DMS 273 (cell line): ENCODE measurements at regions not wholly inside any gene's neighbourhood (a gene's known extent, or its start where the extent isn't known, plus 50 kb on each side); places are given as distances from the start of the nearest gene placed in this dataset.
"Not testable (repeated sequence)": the region's sequence is repeated elsewhere in the genome, so short reads cannot be mapped to it uniquely, and the experiment has no call there.

Experiments used
- DNase-seq: peaks from one replicate; lab custom pipeline; 2025; ENCODE audit not compliant: unreplicated experiment; lab: John Stamatoyannopoulos, UW

GRCh38 chr4:89506866-89507491 lies 199.4 kb upstream of the GPRIN3 start:
- DNase-seq: no peak

- DNase-seq: no peak
Measured at GRCh38 chr4:89502581-89502980, 195.0 kb upstream of the GPRIN3 start.

- DNase-seq: no peak
Measured at GRCh38 chr4:89497517-89498308, 190.1 kb upstream of the GPRIN3 start.

GRCh38 chr4:89496851-89497250 lies 189.3 kb upstream of the GPRIN3 start:
- DNase-seq: no peak

GRCh38 chr4:89493367-89493766 lies 185.8 kb upstream of the GPRIN3 start:
- no peak for DNase-seq

- DNase-seq: no peak
Measured at GRCh38 chr4:89492581-89493071, 185.0 kb upstream of the GPRIN3 start.

- DNase-seq: no peak
Measured at GRCh38 chr4:89491761-89492160, 184.2 kb upstream of the GPRIN3 start.

- DNase-seq: not testable (repeated sequence)
Measured at GRCh38 chr4:89489921-89490431, 182.4 kb upstream of the GPRIN3 start.

- DNase-seq: no peak
Measured at GRCh38 chr4:89489338-89489771, 181.8 kb upstream of the GPRIN3 start.

GRCh38 chr4:89488736-89489135 lies 181.1 kb upstream of the GPRIN3 start:
- no peak for DNase-seq

- DNase-seq: no peak
Measured at GRCh38 chr4:89486673-89487072, 179.1 kb upstream of the GPRIN3 start.

- peak; percentile 22 for DNase-seq
Measured at GRCh38 chr4:89486042-89486441, 178.4 kb upstream of the GPRIN3 start.

GRCh38 chr4:89483833-89484232 lies 176.2 kb upstream of the GPRIN3 start:
- no peak for DNase-seq

GRCh38 chr4:89482926-89483595 lies 175.5 kb upstream of the GPRIN3 start:
- DNase-seq: no peak

GRCh38 chr4:89482251-89482650 lies 174.7 kb upstream of the GPRIN3 start:
- DNase-seq: peak; percentile 65

- no peak for DNase-seq
Measured at GRCh38 chr4:89469930-89470375, 162.4 kb upstream of the GPRIN3 start.

GRCh38 chr4:89469516-89469915 lies 161.9 kb upstream of the GPRIN3 start:
- no peak for DNase-seq

- DNase-seq: no peak
Measured at GRCh38 chr4:89468602-89469001, 161.0 kb upstream of the GPRIN3 start.

- DNase-seq: no peak
Measured at GRCh38 chr4:89463341-89463740, 155.7 kb upstream of the GPRIN3 start.

- no peak for DNase-seq
Measured at GRCh38 chr4:89447543-89447942, 139.9 kb upstream of the GPRIN3 start.

- DNase-seq: no peak
Measured at GRCh38 chr4:89446193-89446592, 138.6 kb upstream of the GPRIN3 start.

- DNase-seq: no peak
Measured at GRCh38 chr4:89439533-89439932, 131.9 kb upstream of the GPRIN3 start.
